Mucosa of stomach (tissue), 1 donor: ENCODE measurements at regions not wholly inside any gene's neighbourhood (a gene's known extent, or its start where the extent isn't known, plus 50 kb on each side); places are given as distances from the start of the nearest gene placed in this dataset.
"Not testable (repeated sequence)": the region's sequence is repeated elsewhere in the genome, so short reads cannot be mapped to it uniquely, and the experiment has no call there.

Source experiments
- H3K27me3 ChIP-seq: one replicate; pipeline ENCODE4 v1.7.0; 2013; ENCODE audit warnings: mild to moderate bottlenecking, low read length; ENCODE audit not compliant: control insufficient read depth, insufficient read depth
- H3K36me3 ChIP-seq: one replicate; pipeline ENCODE4 v1.7.0; 2013; ENCODE audit warnings: low read length; ENCODE audit not compliant: control insufficient read depth, insufficient read depth
- H3K4me1 ChIP-seq: one replicate; pipeline ENCODE4 v1.7.0; 2013; ENCODE audit warnings: mild to moderate bottlenecking, low read length; ENCODE audit not compliant: control insufficient read depth, insufficient read depth
- H3K4me3 ChIP-seq: one replicate; pipeline ENCODE4 v1.7.0; 2013; ENCODE audit warnings: low read length
- H3K9ac ChIP-seq: one replicate; pipeline ENCODE4 v1.7.0; 2013; ENCODE audit warnings: mild to moderate bottlenecking, low read length, moderate library complexity
- H3K9me3 ChIP-seq: one replicate; pipeline ENCODE4 v1.7.0; 2013; ENCODE audit warnings: mild to moderate bottlenecking, low read length, moderate library complexity; ENCODE audit not compliant: control insufficient read depth
- donor health status: Pancreatic carcinoma.

DNA sequence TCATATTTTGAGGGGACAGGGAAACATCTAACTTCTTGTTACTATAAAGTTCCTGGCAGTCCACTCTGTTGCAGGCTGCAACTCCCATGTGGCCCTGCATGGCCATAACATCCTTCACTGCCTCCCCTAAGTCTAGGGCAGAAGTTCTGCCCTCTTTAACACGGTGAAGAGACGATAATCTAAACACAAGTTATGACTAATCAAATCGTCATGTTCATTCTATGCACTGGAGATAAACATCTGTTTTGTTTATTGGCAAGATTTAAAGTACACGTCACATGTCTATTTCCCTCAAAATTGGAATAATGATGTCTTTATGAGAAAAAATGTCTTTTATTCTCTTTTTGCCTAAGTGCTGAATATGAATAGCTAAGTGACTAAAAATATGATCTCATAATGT lies 1629.4 kb downstream of the PCDH9 start:
- no peaks in the 10 kb centered on the region for H3K36me3 ChIP-seq
- H3K4me3 ChIP-seq = no peak overlapping the region
- no peaks in the 10 kb centered on the region for H3K9me3 ChIP-seq
- H3K9ac ChIP-seq = no peak overlapping the region
- no peaks in the 10 kb centered on the region for H3K27me3 ChIP-seq
- H3K4me1 ChIP-seq = no peaks in the 10 kb centered on the region

DNA sequence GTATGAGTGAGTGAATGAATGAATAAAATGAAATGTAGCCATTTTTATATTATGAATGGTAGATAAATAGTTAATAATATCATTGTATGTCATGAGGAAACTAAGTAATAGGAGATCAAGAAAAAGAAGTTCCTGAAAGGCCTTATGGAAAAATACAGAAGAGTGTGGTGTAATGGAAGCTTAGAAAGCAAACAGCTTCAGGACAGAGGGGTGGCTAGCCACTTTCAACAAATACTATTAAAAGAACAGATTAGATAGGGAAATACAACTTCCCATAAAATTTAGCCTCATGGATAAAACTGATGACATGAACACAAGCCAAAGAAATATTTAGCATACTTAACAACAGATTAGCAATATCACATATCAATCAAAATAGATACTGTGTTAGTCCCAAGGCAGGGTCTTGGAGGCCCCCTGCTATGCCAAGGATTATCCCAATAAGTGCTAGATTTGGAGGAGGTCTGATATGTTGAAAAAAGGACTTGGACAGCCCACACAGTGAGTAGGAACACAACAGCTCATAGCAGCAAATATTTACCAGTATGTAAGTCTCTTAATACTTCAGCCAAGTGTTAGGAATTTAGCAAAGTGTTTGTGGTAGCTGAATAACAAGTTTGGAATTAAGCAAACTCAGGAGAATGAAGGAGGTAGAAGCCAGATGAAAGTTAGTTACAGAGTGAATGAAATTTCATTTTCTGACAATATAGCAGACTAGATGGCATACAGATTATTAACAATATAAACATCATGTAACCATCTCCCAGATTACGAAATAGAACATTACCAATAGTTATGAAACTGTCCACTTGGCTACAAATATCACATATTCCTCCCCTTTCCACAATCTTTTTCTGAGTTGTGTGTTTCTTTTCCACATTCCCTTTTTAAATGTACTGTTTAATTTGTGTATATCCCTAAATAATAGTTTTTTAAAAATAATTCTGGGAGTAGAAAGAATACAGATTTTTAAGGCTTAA lies 1632.0 kb downstream of the PCDH9 start:
- Histone ChIP-seq H3K4me3 (no peak overlapping the region), H3K4me1 (no peaks in the 10 kb centered on the region), H3K27me3 (no peaks in the 10 kb centered on the region), H3K36me3 (no peaks in the 10 kb centered on the region), H3K9ac (no peak overlapping the region), H3K9me3 (no peaks in the 10 kb centered on the region)

DNA sequence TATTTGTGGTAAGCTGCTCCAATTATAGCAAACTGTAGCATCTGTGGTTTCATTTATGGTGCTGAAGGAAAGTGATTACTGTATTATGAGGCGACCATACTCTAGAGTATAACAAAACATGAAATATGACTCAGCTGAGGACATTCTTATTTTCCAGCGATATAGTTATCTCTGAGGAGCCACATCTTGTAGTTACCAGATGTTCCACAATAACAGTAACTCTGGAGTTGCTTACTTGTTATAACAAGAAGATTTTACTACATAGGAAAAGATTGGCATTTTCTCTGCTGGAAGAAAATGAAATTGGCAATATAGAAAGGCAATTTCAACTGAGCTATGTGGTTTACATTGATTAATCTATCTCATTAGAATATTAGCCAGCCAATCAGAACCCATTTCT lies 1634.2 kb downstream of the PCDH9 start:
- Histone ChIP-seq H3K4me1 (no peaks in the 10 kb centered on the region), H3K36me3 (no peaks in the 10 kb centered on the region), H3K9ac (no peak overlapping the region), H3K9me3 (no peaks in the 10 kb centered on the region), H3K27me3 (no peaks in the 10 kb centered on the region), H3K4me3 (no peak overlapping the region)

DNA sequence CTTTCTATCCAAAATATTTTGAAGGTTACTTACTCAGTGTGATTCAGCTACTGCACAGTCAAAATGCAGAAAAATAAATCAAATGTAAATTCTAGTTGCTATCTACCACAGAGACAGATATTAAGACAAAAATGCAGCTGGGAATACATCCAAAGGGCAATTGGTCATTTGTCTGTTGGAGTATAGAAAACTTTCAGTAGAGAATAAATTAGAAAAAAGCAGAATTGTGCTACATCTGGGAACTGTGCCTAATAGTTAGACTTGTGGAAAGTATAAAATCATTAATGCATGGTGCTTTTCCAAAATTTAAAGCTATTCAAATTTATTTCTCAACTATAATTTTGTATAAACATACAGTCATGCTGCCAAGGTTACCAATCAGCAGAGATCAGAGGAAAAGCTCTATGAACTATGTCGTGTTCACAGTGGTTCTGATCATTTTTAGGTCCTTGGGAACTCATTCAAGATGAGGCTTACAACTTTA lies 1635.8 kb downstream of the PCDH9 start:
- H3K9me3 ChIP-seq = no peaks in the 10 kb centered on the region
- no peak overlapping the region for H3K4me3 ChIP-seq
- no peaks in the 10 kb centered on the region for H3K4me1 ChIP-seq
- H3K27me3 ChIP-seq = no peaks in the 10 kb centered on the region
- H3K36me3 ChIP-seq = no peaks in the 10 kb centered on the region
- H3K9ac ChIP-seq = no peak overlapping the region

DNA sequence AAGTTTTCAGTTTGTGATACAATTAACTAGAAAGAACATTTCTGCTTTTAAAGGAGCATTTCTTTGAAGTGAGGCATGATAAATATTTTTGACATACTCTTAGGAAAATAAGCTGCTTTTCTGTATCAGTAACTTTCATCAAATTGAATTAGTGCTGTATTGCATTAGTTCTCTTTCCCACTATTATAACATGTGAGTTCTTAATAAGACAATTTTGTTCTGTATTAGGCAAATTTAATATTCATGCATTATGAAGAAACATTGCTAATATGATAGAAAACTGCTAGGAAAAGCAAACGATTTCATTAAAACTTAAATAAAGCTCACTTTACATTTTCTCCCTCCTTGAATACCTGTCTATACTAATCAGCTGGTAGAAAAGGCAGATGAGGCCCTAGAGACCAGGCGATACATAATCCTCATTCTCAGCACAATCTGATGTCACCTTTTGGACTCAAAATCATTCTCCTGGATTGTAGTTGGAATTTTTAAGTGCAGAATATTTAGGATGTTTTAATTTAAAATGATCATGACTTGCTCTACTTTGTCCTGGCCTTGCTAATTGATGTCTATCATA lies 1636.8 kb downstream of the PCDH9 start:
- Histone ChIP-seq H3K27me3 (no peaks in the 10 kb centered on the region), H3K9ac (no peak overlapping the region), H3K4me3 (no peak overlapping the region), H3K9me3 (no peaks in the 10 kb centered on the region), H3K36me3 (no peaks in the 10 kb centered on the region), H3K4me1 (no peaks in the 10 kb centered on the region)

DNA sequence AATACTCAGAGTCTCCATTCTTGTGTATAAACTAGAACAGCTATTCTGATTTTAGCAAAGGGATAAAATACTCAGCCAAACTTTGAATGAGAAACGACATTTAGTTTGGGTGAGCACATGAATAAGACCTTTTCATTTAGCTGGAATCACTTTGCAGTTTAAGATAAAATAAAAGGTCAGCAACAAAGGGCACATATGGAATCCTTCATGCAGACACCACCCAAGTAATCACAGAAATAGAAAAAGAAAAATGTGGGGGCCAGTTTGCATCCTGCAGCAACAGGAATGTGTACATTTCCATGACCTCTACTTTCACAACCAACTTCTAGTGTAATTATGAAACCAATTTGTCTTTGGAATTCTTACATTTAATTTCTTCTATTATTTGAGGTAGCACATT lies 1637.4 kb downstream of the PCDH9 start:
- Histone ChIP-seq H3K4me1 (no peaks in the 10 kb centered on the region), H3K9me3 (no peaks in the 10 kb centered on the region), H3K4me3 (no peak overlapping the region), H3K27me3 (no peaks in the 10 kb centered on the region), H3K36me3 (no peaks in the 10 kb centered on the region), H3K9ac (no peak overlapping the region)

DNA sequence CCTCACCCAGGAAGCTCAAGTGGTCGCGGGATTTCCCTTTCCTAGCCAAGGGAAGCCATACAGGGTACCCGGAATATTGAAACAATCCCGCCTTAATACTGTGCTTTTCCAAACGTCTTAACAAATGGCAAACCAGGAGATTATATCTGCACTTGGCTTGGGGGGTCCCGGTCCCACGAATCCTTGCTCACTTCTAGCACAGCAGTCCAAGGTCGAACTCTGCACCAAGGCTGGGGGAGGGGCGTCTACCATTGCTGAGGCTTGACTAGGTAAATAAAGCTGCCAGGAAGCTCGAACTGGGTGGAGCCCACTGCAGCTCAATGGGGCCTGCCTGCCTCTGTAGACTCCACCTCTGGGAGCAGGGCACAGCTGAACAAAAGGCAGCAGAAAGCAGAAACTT lies 1644.8 kb downstream of the PCDH9 start:
- no peak overlapping the region for H3K9ac ChIP-seq
- H3K4me3 ChIP-seq = no peak overlapping the region
- H3K36me3 ChIP-seq = no peaks in the 10 kb centered on the region
- H3K9me3 ChIP-seq = no peaks in the 10 kb centered on the region
- H3K4me1 ChIP-seq = no peaks in the 10 kb centered on the region
- H3K27me3 ChIP-seq = no peaks in the 10 kb centered on the region

DNA sequence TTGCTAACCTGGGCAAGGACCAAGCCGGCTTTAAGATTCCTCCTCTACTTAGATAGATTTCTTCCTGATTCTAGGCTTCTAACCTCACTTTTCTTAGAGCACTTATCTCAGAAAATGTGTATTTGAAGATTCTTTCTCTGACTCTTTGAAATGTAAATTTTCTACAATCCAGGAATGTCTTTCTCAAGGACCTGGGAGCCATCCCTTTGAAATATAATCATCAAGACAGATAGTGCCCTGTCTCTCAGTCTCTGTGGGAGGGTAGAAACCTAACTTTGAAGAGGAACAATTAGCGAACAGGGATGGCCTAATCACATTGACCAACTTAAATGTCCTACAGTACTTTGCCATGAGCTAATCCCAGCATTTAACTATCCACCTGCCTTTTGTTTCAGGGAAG lies 1646.0 kb downstream of the PCDH9 start:
- Histone ChIP-seq H3K9ac (no peak overlapping the region), H3K4me1 (no peaks in the 10 kb centered on the region), H3K36me3 (no peaks in the 10 kb centered on the region), H3K9me3 (no peaks in the 10 kb centered on the region), H3K27me3 (no peaks in the 10 kb centered on the region), H3K4me3 (no peak overlapping the region)

DNA sequence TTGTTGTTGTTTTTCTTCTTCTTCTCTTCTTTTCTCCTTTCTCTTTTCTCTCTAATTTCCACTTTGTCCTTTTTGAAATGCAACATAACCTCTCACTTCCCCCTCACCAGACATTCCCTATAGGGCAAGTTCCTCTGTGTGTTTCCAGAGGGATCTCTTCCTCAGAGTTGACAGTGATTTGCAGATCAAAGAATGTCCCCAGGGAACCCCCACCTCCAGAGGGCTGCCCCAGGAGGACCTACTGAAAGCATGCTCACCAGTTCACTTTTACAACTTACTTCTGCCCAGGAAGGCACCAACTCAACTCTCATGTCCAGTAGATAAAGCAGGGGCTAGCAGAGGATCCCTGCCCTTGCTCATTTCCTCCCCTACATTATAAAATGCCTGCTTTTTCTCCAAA lies 1648.0 kb downstream of the PCDH9 start:
- Histone ChIP-seq H3K36me3 (no peaks in the 10 kb centered on the region), H3K4me1 (no peaks in the 10 kb centered on the region), H3K27me3 (no peaks in the 10 kb centered on the region), H3K4me3 (no peak overlapping the region), H3K9ac (no peak overlapping the region), H3K9me3 (no peaks in the 10 kb centered on the region)

DNA sequence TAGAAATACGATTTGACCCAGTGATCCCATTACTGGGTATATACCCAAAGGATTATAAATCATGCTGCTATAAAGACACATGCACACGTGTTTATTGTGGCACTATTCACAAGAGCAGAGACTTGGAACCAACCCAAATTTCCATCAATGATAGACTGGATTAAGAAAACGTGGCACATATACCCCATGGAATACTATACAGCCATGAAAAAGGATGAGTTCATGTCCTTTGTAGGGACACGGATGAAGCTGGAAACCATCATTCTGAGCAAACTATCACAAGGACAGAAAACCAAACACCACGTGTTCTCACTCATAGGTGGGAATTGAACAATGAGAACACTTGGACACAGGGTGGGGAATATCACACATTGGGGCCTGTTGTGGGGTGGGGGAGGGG lies 1665.6 kb downstream of the PCDH9 start:
- H3K4me3 ChIP-seq, H3K9me3 ChIP-seq, H3K4me1 ChIP-seq, H3K36me3 ChIP-seq, H3K9ac ChIP-seq, H3K27me3 ChIP-seq: not testable (repeated sequence)

DNA sequence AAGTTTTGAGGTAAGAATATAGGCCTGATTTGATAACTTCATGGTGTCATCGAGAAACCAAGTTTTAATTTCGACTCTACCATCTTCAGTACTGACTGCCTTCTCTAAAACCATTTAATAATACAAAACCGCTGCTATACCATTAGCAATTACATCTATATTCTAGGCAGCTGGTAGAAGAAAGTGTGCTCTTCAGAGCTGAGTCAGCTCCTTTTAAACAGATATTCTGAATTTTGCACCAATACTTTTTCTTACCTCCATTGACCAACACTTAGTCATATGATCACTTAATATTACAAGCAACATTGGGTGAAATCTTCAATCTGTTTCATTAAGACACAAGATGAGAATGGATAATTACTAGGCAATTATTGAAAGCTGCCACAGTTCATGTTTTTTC lies 1667.8 kb downstream of the PCDH9 start:
- H3K9ac ChIP-seq = no peak overlapping the region
- no peaks in the 10 kb centered on the region for H3K9me3 ChIP-seq
- no peaks in the 10 kb centered on the region for H3K27me3 ChIP-seq
- H3K4me1 ChIP-seq = no peaks in the 10 kb centered on the region
- no peaks in the 10 kb centered on the region for H3K36me3 ChIP-seq
- H3K4me3 ChIP-seq = no peak overlapping the region

DNA sequence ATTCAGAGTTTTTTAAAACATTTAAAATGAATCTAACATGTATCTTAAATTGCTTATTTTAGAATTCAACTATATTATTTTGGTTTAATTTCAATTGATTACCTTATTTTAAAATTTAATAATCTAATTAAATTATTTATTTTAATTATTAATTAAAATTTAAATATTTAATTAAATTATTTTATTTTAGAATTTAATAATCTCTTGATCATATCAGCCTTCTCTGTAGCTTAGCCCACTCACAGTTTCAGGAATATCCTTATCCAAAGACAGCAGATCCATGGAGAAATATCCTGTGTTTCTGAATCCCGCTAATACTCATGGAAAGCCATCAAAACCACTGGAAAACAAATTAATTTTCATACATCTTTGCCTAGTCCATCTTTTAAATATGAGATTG lies 1669.2 kb downstream of the PCDH9 start:
- Histone ChIP-seq H3K36me3 (no peaks in the 10 kb centered on the region), H3K27me3 (no peaks in the 10 kb centered on the region), H3K9ac (no peak overlapping the region), H3K9me3 (no peaks in the 10 kb centered on the region), H3K4me3 (no peak overlapping the region), H3K4me1 (no peaks in the 10 kb centered on the region)
